WTC11 (cell line): ENCODE measurements at regions not wholly inside any gene's neighbourhood (a gene's known extent, or its start where the extent isn't known, plus 50 kb on each side); places are given as distances from the start of the nearest gene placed in this dataset.
"Not testable (repeated sequence)": the region's sequence is repeated elsewhere in the genome, so short reads cannot be mapped to it uniquely, and the experiment has no call there.

Source experiments
- ATAC-seq: fragments of 200-7000 bp; cut with Tn5 transposase; 2 replicates; pipeline ENCODE4 v1.10.0; 2021; ENCODE audit warnings: mild to moderate bottlenecking, moderate library complexity
- CTCF ChIA-PET: fragments of 300-600 bp; sonication (Branson Sonifier 250); formaldehyde crosslinking; loops from one replicate; lab custom pipeline; 2021; ENCODE audit warnings: antibody characterized with exemption; lab: Charles Lee
- POLR2A ChIA-PET: fragments of 350-600 bp; sonication (Branson Sonifier 250); formaldehyde crosslinking; loops from one replicate; lab custom pipeline; 2021; ENCODE audit warnings: antibody characterized with exemption; lab: Charles Lee
- DNase-seq: peaks from one replicate; pipeline ENCODE4 v3.0.0; 2021; ENCODE audit warnings: low spot score
- H3K27ac Mint-ChIP-seq: 2 replicates; pipeline ENCODE4 v1.8.0; 2021; ENCODE audit warnings: mixed read lengths
- H3K27me3 Mint-ChIP-seq: 2 replicates; pipeline ENCODE4 v1.8.0; 2021; ENCODE audit warnings: low read depth, mild to moderate bottlenecking, moderate library complexity, mixed read lengths
- H3K36me3 Mint-ChIP-seq: 2 replicates; pipeline ENCODE4 v1.8.0; 2021; ENCODE audit warnings: mixed read lengths
- H3K4me1 Mint-ChIP-seq: 2 replicates; pipeline ENCODE4 v1.8.0; 2022; ENCODE audit warnings: mixed read lengths
- H3K4me3 Mint-ChIP-seq: 2 replicates; pipeline ENCODE4 v1.8.0; 2021; ENCODE audit warnings: mild to moderate bottlenecking, moderate library complexity, mixed read lengths
- H3K9me3 Mint-ChIP-seq: 2 replicates; pipeline ENCODE4 v1.8.0; 2021; ENCODE audit warnings: mixed read lengths
- ARID4B ChIP-seq: sonication (generic); formaldehyde crosslinking; IDR thresholded peaks from 2 replicates; pipeline ENCODE4 v1.8.0; 2023; ENCODE audit warnings: missing genetic modification reagents, mild to moderate bottlenecking, borderline replicate concordance
- E2F4 ChIP-seq: sonication (generic); formaldehyde crosslinking; IDR thresholded peaks from 2 replicates; pipeline ENCODE4 v1.8.1; 2022; ENCODE audit warnings: low read depth, mild to moderate bottlenecking, moderate library complexity, missing genetic modification reagents, borderline replicate concordance
- E2F5 ChIP-seq: sonication (generic); formaldehyde crosslinking; IDR thresholded peaks from 2 replicates; pipeline ENCODE4 v1.8.1; 2022; ENCODE audit warnings: mild to moderate bottlenecking, moderate library complexity, missing genetic modification reagents
- GABPB1 ChIP-seq: sonication (generic); formaldehyde crosslinking; IDR thresholded peaks from 2 replicates; pipeline ENCODE4 v1.8.1; 2023; ENCODE audit warnings: mild to moderate bottlenecking, missing genetic modification reagents
- HMGXB4 ChIP-seq: sonication (generic); formaldehyde crosslinking; IDR thresholded peaks from 2 replicates; pipeline ENCODE4 v1.8.1; 2023; ENCODE audit warnings: mild to moderate bottlenecking, moderate library complexity, missing genetic modification reagents
- JAZF1 ChIP-seq: fragments of 250-450 bp; sonication (Bioruptor Pico); IDR thresholded peaks from 2 replicates; pipeline ENCODE4 v1.9.0; 2021; ENCODE audit warnings: moderate library complexity, mild to moderate bottlenecking, inconsistent platforms
- JUN ChIP-seq: sonication (generic); formaldehyde crosslinking; IDR thresholded peaks from 2 replicates; pipeline ENCODE4 v1.8.0; 2023; ENCODE audit warnings: mild to moderate bottlenecking, missing genetic modification reagents
- KAT7 ChIP-seq: sonication (generic); formaldehyde crosslinking; IDR thresholded peaks from 2 replicates; pipeline ENCODE4 v1.8.1; 2023; ENCODE audit warnings: missing genetic modification reagents, mild to moderate bottlenecking, borderline replicate concordance
- MLX ChIP-seq: sonication (generic); formaldehyde crosslinking; IDR thresholded peaks from 2 replicates; pipeline ENCODE4 v1.8.1; 2023; ENCODE audit warnings: mild to moderate bottlenecking, missing genetic modification reagents, moderate library complexity
- MXD4 ChIP-seq: fragments of 250-450 bp; sonication (Bioruptor Pico); IDR thresholded peaks from 2 replicates; pipeline ENCODE4 v1.8.0; 2021; ENCODE audit warnings: mild to moderate bottlenecking, moderate library complexity, borderline replicate concordance
- NR2C2 ChIP-seq: sonication (generic); formaldehyde crosslinking; IDR thresholded peaks from 2 replicates; pipeline ENCODE4 v1.8.0; 2022; ENCODE audit warnings: mild to moderate bottlenecking, missing genetic modification reagents
- NR3C1 ChIP-seq: sonication (generic); formaldehyde crosslinking; conservative IDR thresholded peaks from 2 replicates; pipeline ENCODE4 v1.8.1; 2023; ENCODE audit warnings: low read depth, mild to moderate bottlenecking, missing genetic modification reagents
- RELA ChIP-seq: sonication (generic); formaldehyde crosslinking; IDR thresholded peaks from 2 replicates; pipeline ENCODE4 v1.8.1; 2022; ENCODE audit warnings: missing genetic modification reagents, mild to moderate bottlenecking, borderline replicate concordance
- RORB ChIP-seq: fragments of 250-450 bp; sonication (Bioruptor Pico); IDR thresholded peaks from 2 replicates; pipeline ENCODE4 v1.9.0; 2021; ENCODE audit warnings: mild to moderate bottlenecking
- TCF7 ChIP-seq: sonication (generic); formaldehyde crosslinking; IDR thresholded peaks from 2 replicates; pipeline ENCODE4 v1.8.0; 2022; ENCODE audit warnings: mild to moderate bottlenecking, low read depth, missing genetic modification reagents, moderate library complexity
- ZBTB21 ChIP-seq: sonication (generic); formaldehyde crosslinking; IDR thresholded peaks from 2 replicates; pipeline ENCODE4 v1.8.1; 2023; ENCODE audit warnings: mild to moderate bottlenecking, missing genetic modification reagents, borderline replicate concordance
- ZMAT4 ChIP-seq: fragments of 250-450 bp; sonication (Bioruptor Pico); IDR thresholded peaks from 2 replicates; pipeline ENCODE4 v1.9.0; 2021; ENCODE audit warnings: mild to moderate bottlenecking
- ZNF121 ChIP-seq: sonication (generic); formaldehyde crosslinking; IDR thresholded peaks from 2 replicates; pipeline ENCODE4 v1.8.0; 2023; ENCODE audit warnings: missing genetic modification reagents
- ZNF532 ChIP-seq: fragments of 250-450 bp; sonication (Bioruptor Pico); IDR thresholded peaks from 2 replicates; pipeline ENCODE4 v1.9.0; 2021; ENCODE audit warnings: mild to moderate bottlenecking, borderline replicate concordance

GRCh38 chr16:5916711-5917191 lies 819.2 kb upstream of the EEF2KMT start:
- no peak for TF ChIP-seq KAT7 (CRISPR knock-in tag)
- no peak for TF ChIP-seq ZNF532 (CRISPR knock-in tag)
- no peak for TF ChIP-seq ZBTB21 (CRISPR knock-in tag)
- TF ChIP-seq ZMAT4 (CRISPR knock-in tag), result no peak
- no peak for TF ChIP-seq E2F5 (CRISPR knock-in tag)
- no peak for TF ChIP-seq GABPB1
- TF ChIP-seq RORB, result no peak
- Mint-ChIP-seq H3K36me3 (peaks cover 78% of the 10 kb centered on the region), H3K27me3 (peaks cover 14% of the 10 kb centered on the region), H3K4me3 (no peak overlapping the region), H3K9me3 (peaks cover 84% of the 10 kb centered on the region), H3K27ac (no peak overlapping the region), H3K4me1 (no peaks in the 10 kb centered on the region)
- DNase-seq (no peak), ATAC-seq (no peak)
- POLR2A ChIA-PET, result no interaction called here
- CTCF ChIA-PET, result no interaction called here

- H3K4me3 Mint-ChIP-seq, result no peak overlapping the region
- CTCF ChIA-PET, result no interaction called here
- peaks cover 6% of the 10 kb centered on the region for H3K27me3 Mint-ChIP-seq
- ATAC-seq (no peak), DNase-seq (no peak)
- no peaks in the 10 kb centered on the region for H3K4me1 Mint-ChIP-seq
- TF ChIP-seq JUN (CRISPR knock-in tag) (no peak), NR3C1 (CRISPR knock-in tag) (no peak), HMGXB4 (CRISPR knock-in tag) (no peak), E2F4 (CRISPR knock-in tag) (no peak), NR2C2 (CRISPR knock-in tag) (no peak), ARID4B (CRISPR knock-in tag) (no peak), MXD4 (no peak), JAZF1 (CRISPR knock-in tag) (no peak), RELA (CRISPR knock-in tag) (no peak), KAT7 (CRISPR knock-in tag) (no peak), MLX (CRISPR knock-in tag) (no peak), ZNF121 (CRISPR knock-in tag) (no peak), TCF7 (no peak)
- POLR2A ChIA-PET, result no interaction called here
- H3K9me3 Mint-ChIP-seq, result peaks cover 70% of the 10 kb centered on the region
- H3K36me3 Mint-ChIP-seq, result peaks cover 60% of the 10 kb centered on the region
- H3K27ac Mint-ChIP-seq, result no peak overlapping the region
These were observed 813.6 kb upstream of the EEF2KMT start for GRCh38 chr16:5911241-5911640.

- CTCF ChIA-PET, H3K27me3 Mint-ChIP-seq, POLR2A ChIA-PET, H3K4me3 Mint-ChIP-seq, H3K27ac Mint-ChIP-seq, ATAC-seq, H3K4me1 Mint-ChIP-seq, DNase-seq: not testable (repeated sequence)
- H3K36me3 Mint-ChIP-seq, result peaks cover 56% of the 10 kb centered on the region
- H3K9me3 Mint-ChIP-seq, result peaks cover 68% of the 10 kb centered on the region
These were observed 812.0 kb upstream of the EEF2KMT start for GRCh38 chr16:5909556-5909955.
